ENCODE measurements at regions not wholly inside any gene's neighbourhood (a gene's known extent, or its start where the extent isn't known, plus 50 kb on each side); places are given as distances from the start of the nearest gene placed in this dataset.

- Mint-ChIP-seq H3K9me3 (ENCODE audit: unreplicated experiment) (no peaks in the 10 kb centered on the region), H3K27me3 (ENCODE audit: unreplicated experiment) (no peaks in the 10 kb centered on the region), H3K27ac (ENCODE audit: unreplicated experiment) (no peak overlapping the region), H3K4me1 (ENCODE audit: low read depth, unreplicated experiment) (no peaks in the 10 kb centered on the region), H3K36me3 (ENCODE audit: unreplicated experiment) (no peaks in the 10 kb centered on the region), H3K4me3 (ENCODE audit: unreplicated experiment) (no peak overlapping the region)
- no peak for DNase-seq
- TF ChIP-seq CTCF (IDR thresholded peaks at IDR 0.05; ENCODE audit: partially characterized antibody, unreplicated experiment): no peak
Observed at GRCh38 chr7:13047061-13047460, 359.6 kb downstream of the ARL4A start.

- Mint-ChIP-seq H3K4me1 (ENCODE audit: low read depth, unreplicated experiment) (no peaks in the 10 kb centered on the region), H3K27ac (ENCODE audit: unreplicated experiment) (no peak overlapping the region)
Observed at GRCh38 chr7:13049946-13050345, 362.5 kb downstream of the ARL4A start.

GRCh38 chr7:13050703-13051102 lies 363.3 kb downstream of the ARL4A start:
- Mint-ChIP-seq H3K4me1 (ENCODE audit: low read depth, unreplicated experiment) (no peaks in the 10 kb centered on the region), H3K9me3 (ENCODE audit: unreplicated experiment) (no peaks in the 10 kb centered on the region), H3K27me3 (ENCODE audit: unreplicated experiment) (no peaks in the 10 kb centered on the region), H3K36me3 (ENCODE audit: unreplicated experiment) (no peaks in the 10 kb centered on the region), H3K27ac (ENCODE audit: unreplicated experiment) (no peak overlapping the region), H3K4me3 (ENCODE audit: unreplicated experiment) (no peak overlapping the region)
- DNase-seq: no peak
- no peak for TF ChIP-seq CTCF (IDR thresholded peaks at IDR 0.05; ENCODE audit: partially characterized antibody, unreplicated experiment)

More at GRCh38 chr7:13049946-13050345, 362.5 kb downstream of the ARL4A start:
- Mint-ChIP-seq H3K4me3 (ENCODE audit: unreplicated experiment) (no peak overlapping the region), H3K27me3 (ENCODE audit: unreplicated experiment) (no peaks in the 10 kb centered on the region), H3K9me3 (ENCODE audit: unreplicated experiment) (no peaks in the 10 kb centered on the region), H3K36me3 (ENCODE audit: unreplicated experiment) (no peaks in the 10 kb centered on the region)
- no peak for TF ChIP-seq CTCF (IDR thresholded peaks at IDR 0.05; ENCODE audit: partially characterized antibody, unreplicated experiment)
- no peak for DNase-seq

- DNase-seq: no peak
- H3K36me3 Mint-ChIP-seq (ENCODE audit: unreplicated experiment): no peaks in the 10 kb centered on the region
- no peaks in the 10 kb centered on the region for H3K4me1 Mint-ChIP-seq (ENCODE audit: low read depth, unreplicated experiment)
- no peaks in the 10 kb centered on the region for H3K9me3 Mint-ChIP-seq (ENCODE audit: unreplicated experiment)
- H3K4me3 Mint-ChIP-seq (ENCODE audit: unreplicated experiment): no peak overlapping the region
- H3K27me3 Mint-ChIP-seq (ENCODE audit: unreplicated experiment): no peaks in the 10 kb centered on the region
- TF ChIP-seq CTCF (IDR thresholded peaks at IDR 0.05; ENCODE audit: partially characterized antibody, unreplicated experiment): no peak
- H3K27ac Mint-ChIP-seq (ENCODE audit: unreplicated experiment): no peak overlapping the region
Observed at GRCh38 chr7:13055732-13056368, 368.4 kb downstream of the ARL4A start.

GRCh38 chr7:13057462-13058200 lies 370.2 kb downstream of the ARL4A start:
- no peaks in the 10 kb centered on the region for H3K27me3 Mint-ChIP-seq (ENCODE audit: unreplicated experiment)
- no peak overlapping the region for H3K4me3 Mint-ChIP-seq (ENCODE audit: unreplicated experiment)
- no peaks in the 10 kb centered on the region for H3K9me3 Mint-ChIP-seq (ENCODE audit: unreplicated experiment)
- H3K36me3 Mint-ChIP-seq (ENCODE audit: unreplicated experiment): no peaks in the 10 kb centered on the region
- no peak for DNase-seq
- no peak overlapping the region for H3K27ac Mint-ChIP-seq (ENCODE audit: unreplicated experiment)
- H3K4me1 Mint-ChIP-seq (ENCODE audit: low read depth, unreplicated experiment): no peaks in the 10 kb centered on the region
- no peak for TF ChIP-seq CTCF (IDR thresholded peaks at IDR 0.05; ENCODE audit: partially characterized antibody, unreplicated experiment)
